SU-DHL-6 (cell line): ENCODE measurements at regions not wholly inside any gene's neighbourhood (a gene's known extent, or its start where the extent isn't known, plus 50 kb on each side); places are given as distances from the start of the nearest gene placed in this dataset.

Experiments
- H2AFZ ChIP-seq: fragments of 200-600 bp; sonication (generic); 2 replicates; pipeline ENCODE4 v1.6.1; 2014; ENCODE audit warnings: low read depth, mild to moderate bottlenecking, moderate library complexity, mixed read lengths, antibody characterized with exemption, low read length; ENCODE audit not compliant: severe bottlenecking
- H3F3A ChIP-seq: fragments of 200-600 bp; shearing (Covaris generic); 2 replicates; pipeline ENCODE4 v1.6.0; 2016; ENCODE audit warnings: antibody characterized with exemption, mild to moderate bottlenecking; ENCODE audit not compliant: insufficient read depth
- H3K27ac ChIP-seq: fragments of 200-600 bp; sonication (generic); 2 replicates; pipeline ENCODE4 v1.5.1; 2016; ENCODE audit warnings: low read depth, mild to moderate bottlenecking, low read length, moderate library complexity, mixed read lengths
- H3K27me3 ChIP-seq: fragments of 200-600 bp; sonication (generic), shearing (Covaris generic); 2 replicates; pipeline ENCODE4 v1.6.0; 2014; ENCODE audit warnings: mild to moderate bottlenecking, low read length
- H3K36me3 ChIP-seq: fragments of 200-600 bp; sonication (generic); 2 replicates; pipeline ENCODE4 v1.6.1; 2014; ENCODE audit warnings: mild to moderate bottlenecking, low read length, mixed read lengths
- H3K4me2 ChIP-seq: fragments of 300-600, 200-600 bp; shearing (Covaris generic), sonication (generic); 2 replicates; pipeline ENCODE4 v1.6.0; 2014; ENCODE audit warnings: low read length, low read depth, mild to moderate bottlenecking; ENCODE audit not compliant: poor library complexity, severe bottlenecking
- H3K4me3 ChIP-seq: fragments of 200-600 bp; sonication (generic); 2 replicates; pipeline ENCODE4 v1.5.1; 2014; ENCODE audit warnings: antibody characterized with exemption, low read length, mild to moderate bottlenecking, mixed read lengths; ENCODE audit not compliant: insufficient read depth, poor library complexity, severe bottlenecking
- H3K79me2 ChIP-seq: fragments of 200-600 bp; sonication (generic); 2 replicates; pipeline ENCODE4 v1.6.1; 2014; ENCODE audit warnings: mild to moderate bottlenecking, low read length, moderate library complexity; ENCODE audit not compliant: insufficient read depth
- H3K9ac ChIP-seq: fragments of 200-600 bp; sonication (generic); 2 replicates; pipeline ENCODE4 v1.7.0; 2014; ENCODE audit warnings: mild to moderate bottlenecking, low read length
- H3K9me2 ChIP-seq: fragments of 200-600 bp; sonication (generic); replicated peaks from 2 replicates; pipeline ENCODE4 v1.6.1; 2014; ENCODE audit warnings: low read length; ENCODE audit not compliant: insufficient read depth
- H3K9me3 ChIP-seq: fragments of 200-600 bp; sonication (generic); 2 replicates; pipeline ENCODE4 v1.6.1; 2014; ENCODE audit warnings: low read length, mixed read lengths; ENCODE audit not compliant: insufficient read depth
- H4K20me1 ChIP-seq: fragments of 200-600 bp; sonication (generic); 2 replicates; pipeline ENCODE4 v1.6.1; 2014; ENCODE audit warnings: low read depth, mild to moderate bottlenecking, antibody characterized with exemption, low read length, moderate library complexity, mixed read lengths
- CTCF ChIP-seq: fragments of 200-600 bp; sonication (generic); IDR thresholded peaks from one replicate; pipeline ENCODE4 v1.5.1; 2017; ENCODE audit warnings: antibody characterized with exemption, mild to moderate bottlenecking, low read length, moderate library complexity; ENCODE audit not compliant: insufficient read depth, poor library complexity, severe bottlenecking
- EZH2phosphoT487 ChIP-seq: fragments of 200-600 bp; sonication (generic), shearing (Covaris generic); conservative IDR thresholded peaks from 2 replicates; pipeline ENCODE4 v1.6.1; 2018; ENCODE audit warnings: mild to moderate bottlenecking, antibody characterized with exemption, low read length, moderate library complexity, mixed read lengths

GRCh38 chr1:182174513-182174855 lies 113.0 kb upstream of the ZNF648 start:
- Histone ChIP-seq H4K20me1 (no peaks in the 10 kb centered on the region), H3K9me2 (no peaks in the 10 kb centered on the region), H3K27ac (no peak overlapping the region), H2AFZ (no peak overlapping the region), H3K9me3 (no peaks in the 10 kb centered on the region), H3K4me2 (no peak overlapping the region), H3K36me3 (no peaks in the 10 kb centered on the region), H3K9ac (no peak overlapping the region), H3F3A (no peaks in the 10 kb centered on the region), H3K27me3 (no peaks in the 10 kb centered on the region), H3K4me3 (no peak overlapping the region), H3K79me2 (no peaks in the 10 kb centered on the region)
- TF ChIP-seq EZH2phosphoT487 = no peak
- no peak for TF ChIP-seq CTCF

GRCh38 chr1:182173808-182174512 lies 112.4 kb upstream of the ZNF648 start:
- H3K9me2 ChIP-seq = no peaks in the 10 kb centered on the region
- no peak overlapping the region for H3K4me3 ChIP-seq
- no peak overlapping the region for H3K9ac ChIP-seq
- no peaks in the 10 kb centered on the region for H3K79me2 ChIP-seq
- no peaks in the 10 kb centered on the region for H4K20me1 ChIP-seq
- H3K36me3 ChIP-seq = no peaks in the 10 kb centered on the region
- no peaks in the 10 kb centered on the region for H3K9me3 ChIP-seq
- no peak overlapping the region for H3K4me2 ChIP-seq
- no peak overlapping the region for H3K27ac ChIP-seq
- H3F3A ChIP-seq = no peaks in the 10 kb centered on the region
- no peak overlapping the region for H2AFZ ChIP-seq
- no peak for TF ChIP-seq CTCF
- no peak for TF ChIP-seq EZH2phosphoT487
- H3K27me3 ChIP-seq = no peaks in the 10 kb centered on the region

- TF ChIP-seq CTCF = no peak
- no peak for TF ChIP-seq EZH2phosphoT487
- Histone ChIP-seq H3K36me3 (no peaks in the 10 kb centered on the region), H3K27me3 (no peaks in the 10 kb centered on the region), H3K4me3 (no peak overlapping the region), H4K20me1 (no peaks in the 10 kb centered on the region), H3K27ac (no peak overlapping the region), H2AFZ (no peak overlapping the region), H3K9ac (no peak overlapping the region), H3K9me3 (no peaks in the 10 kb centered on the region), H3K79me2 (no peaks in the 10 kb centered on the region), H3K9me2 (no peaks in the 10 kb centered on the region), H3F3A (no peaks in the 10 kb centered on the region), H3K4me2 (no peak overlapping the region)
Measured at GRCh38 chr1:182172699-182173098, 111.2 kb upstream of the ZNF648 start.
